ENCODE measurements at regions not wholly inside any gene's neighbourhood (a gene's known extent, or its start where the extent isn't known, plus 50 kb on each side); places are given as distances from the start of the nearest gene placed in this dataset.

- Mint-ChIP-seq H3K36me3 (ENCODE audit: unreplicated experiment) (no peaks in the 10 kb centered on the region), H3K4me1 (ENCODE audit: low read depth, unreplicated experiment) (no peaks in the 10 kb centered on the region), H3K27me3 (ENCODE audit: unreplicated experiment) (peaks cover 3% of the 10 kb centered on the region), H3K4me3 (ENCODE audit: unreplicated experiment) (peak overlapping the region; percentile 4), H3K27ac (ENCODE audit: unreplicated experiment) (no peak overlapping the region), H3K9me3 (ENCODE audit: unreplicated experiment) (peaks cover 4% of the 10 kb centered on the region)
- DNase-seq, result no peak
- no peak for TF ChIP-seq CTCF (IDR thresholded peaks at IDR 0.05; ENCODE audit: partially characterized antibody, unreplicated experiment)
Observed at GRCh38 chr2:2793514-2793913, 462.4 kb upstream of the MYT1L start.

GRCh38 chr2:2791606-2792005 lies 460.5 kb upstream of the MYT1L start:
- Mint-ChIP-seq H3K27ac (ENCODE audit: unreplicated experiment) (no peak overlapping the region), H3K4me3 (ENCODE audit: unreplicated experiment) (no peak overlapping the region), H3K9me3 (ENCODE audit: unreplicated experiment) (peaks cover 4% of the 10 kb centered on the region), H3K36me3 (ENCODE audit: unreplicated experiment) (no peaks in the 10 kb centered on the region), H3K4me1 (ENCODE audit: low read depth, unreplicated experiment) (peaks cover 4% of the 10 kb centered on the region), H3K27me3 (ENCODE audit: unreplicated experiment) (no peaks in the 10 kb centered on the region)
- DNase-seq, result no peak
- no peak for TF ChIP-seq CTCF (IDR thresholded peaks at IDR 0.05; ENCODE audit: partially characterized antibody, unreplicated experiment)

DNA sequence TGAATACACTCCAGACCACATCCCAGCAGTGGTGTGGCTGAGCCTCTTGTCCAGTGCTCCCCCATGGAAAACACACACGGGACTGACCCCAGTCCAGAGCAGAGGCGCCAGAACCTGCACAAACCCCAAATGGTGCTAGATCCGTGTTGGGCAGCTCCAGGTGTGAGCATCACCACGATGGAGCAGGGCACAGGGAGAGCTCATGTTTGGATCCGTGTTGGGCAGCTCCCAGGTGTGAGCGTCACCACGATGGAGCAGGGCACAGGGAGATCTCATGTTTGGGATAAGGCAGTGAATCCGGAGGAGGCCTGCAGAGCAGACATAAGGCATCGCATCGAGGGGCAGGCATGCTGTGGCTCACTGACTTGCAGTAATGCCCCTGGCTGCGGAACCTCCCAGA lies 460.0 kb upstream of the MYT1L start:
- Mint-ChIP-seq H3K9me3 (ENCODE audit: unreplicated experiment) (peaks cover 4% of the 10 kb centered on the region), H3K27ac (ENCODE audit: unreplicated experiment) (no peak overlapping the region), H3K4me1 (ENCODE audit: low read depth, unreplicated experiment) (peaks cover 4% of the 10 kb centered on the region), H3K27me3 (ENCODE audit: unreplicated experiment) (no peaks in the 10 kb centered on the region), H3K36me3 (ENCODE audit: unreplicated experiment) (no peaks in the 10 kb centered on the region), H3K4me3 (ENCODE audit: unreplicated experiment) (no peak overlapping the region)
- TF ChIP-seq CTCF (IDR thresholded peaks at IDR 0.05; ENCODE audit: partially characterized antibody, unreplicated experiment), result no peak
- DNase-seq, result no peak

DNA sequence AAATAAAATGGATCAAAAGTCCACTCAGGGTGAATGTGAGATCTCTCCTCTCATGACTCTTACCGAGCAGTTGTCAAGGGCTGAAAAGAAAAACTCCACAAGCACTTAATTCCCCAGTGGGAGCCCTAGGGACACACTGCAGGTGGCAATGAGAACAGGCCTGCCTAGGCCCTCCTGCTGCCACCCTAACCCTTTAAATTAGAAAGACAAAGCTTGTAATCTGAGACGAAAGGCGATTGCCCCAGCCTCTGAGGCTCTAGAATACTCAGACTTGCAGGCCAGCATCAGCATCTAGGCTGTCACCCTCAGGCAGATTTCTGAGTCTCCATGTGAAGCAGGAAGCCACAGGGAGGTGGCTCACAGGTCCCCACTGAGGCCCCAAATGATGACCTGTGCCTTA lies 457.0 kb upstream of the MYT1L start:
- Mint-ChIP-seq H3K27ac (ENCODE audit: unreplicated experiment) (peak overlapping the region; percentile 8), H3K27me3 (ENCODE audit: unreplicated experiment) (peaks cover 6% of the 10 kb centered on the region), H3K9me3 (ENCODE audit: unreplicated experiment) (peaks cover 5% of the 10 kb centered on the region), H3K4me1 (ENCODE audit: low read depth, unreplicated experiment) (peaks cover 4% of the 10 kb centered on the region), H3K4me3 (ENCODE audit: unreplicated experiment) (no peak overlapping the region), H3K36me3 (ENCODE audit: unreplicated experiment) (peaks cover 3% of the 10 kb centered on the region)
- no peak for TF ChIP-seq CTCF (IDR thresholded peaks at IDR 0.05; ENCODE audit: partially characterized antibody, unreplicated experiment)
- DNase-seq, result no peak

DNA sequence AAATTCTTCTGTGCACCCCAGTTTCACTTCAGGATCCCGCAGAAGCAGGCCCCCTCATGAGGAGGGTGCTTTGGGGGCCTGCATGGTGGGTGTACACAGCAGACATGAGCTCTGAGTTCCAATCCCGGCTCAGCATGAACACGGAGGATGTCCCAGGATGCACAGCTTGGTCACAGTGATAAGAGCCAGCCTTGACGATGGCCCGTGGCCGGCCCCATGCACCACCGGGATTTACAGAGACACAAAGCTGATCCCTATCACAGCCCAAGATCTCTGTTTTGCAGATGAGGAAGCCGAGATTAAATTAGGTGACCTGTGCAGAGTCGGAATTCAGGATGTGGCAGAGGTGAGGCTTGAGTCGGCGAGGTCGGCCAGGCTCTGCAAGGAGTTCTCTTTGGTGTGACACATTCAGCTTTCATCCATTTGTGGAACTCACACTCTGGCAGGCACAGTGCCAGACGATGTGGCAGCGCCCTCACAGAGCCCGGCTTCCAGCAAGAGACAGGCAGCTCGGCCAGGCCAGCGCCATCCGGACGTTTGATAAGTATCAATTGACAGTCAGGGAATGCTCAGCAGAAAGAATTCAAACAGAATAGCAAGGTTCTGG lies 456.3 kb upstream of the MYT1L start:
- Mint-ChIP-seq H3K36me3 (ENCODE audit: unreplicated experiment) (peaks cover 3% of the 10 kb centered on the region), H3K27ac (ENCODE audit: unreplicated experiment) (no peak overlapping the region), H3K9me3 (ENCODE audit: unreplicated experiment) (peaks cover 5% of the 10 kb centered on the region), H3K4me1 (ENCODE audit: low read depth, unreplicated experiment) (peaks cover 4% of the 10 kb centered on the region), H3K27me3 (ENCODE audit: unreplicated experiment) (peaks cover 6% of the 10 kb centered on the region), H3K4me3 (ENCODE audit: unreplicated experiment) (no peak overlapping the region)
- TF ChIP-seq CTCF (IDR thresholded peaks at IDR 0.05; ENCODE audit: partially characterized antibody, unreplicated experiment), result no peak
- DNase-seq, result no peak

Data from glutamatergic neuron (in vitro differentiated cells).